ENCODE measurements at regions not wholly inside any gene's neighbourhood (a gene's known extent, or its start where the extent isn't known, plus 50 kb on each side); places are given as distances from the start of the nearest gene placed in this dataset.

DNA sequence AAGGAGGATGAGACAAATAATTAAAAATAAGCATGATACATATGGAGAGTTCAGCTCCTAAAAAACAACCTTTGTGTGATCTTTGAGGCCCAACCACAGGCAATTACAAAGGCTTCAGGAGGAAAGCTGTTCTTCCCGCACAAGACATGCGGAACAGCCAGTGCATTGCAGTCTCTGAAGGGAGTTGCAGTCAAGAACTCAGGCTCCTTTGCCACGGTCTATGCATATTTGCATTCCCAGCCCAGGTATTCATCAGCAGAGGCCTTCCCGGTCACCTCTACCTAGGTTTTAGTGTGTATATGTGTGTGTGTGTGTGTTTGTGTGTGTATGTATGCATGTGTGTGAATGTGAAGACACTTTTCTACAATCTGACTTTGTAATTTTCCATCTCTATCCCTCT, 600.6 kb upstream of the PCDH10 start:
- Histone ChIP-seq H3T11ph (ENCODE audit: low read length) (no peak overlapping the region), H3K23me2 (ENCODE audit: insufficient read length, low read depth, low read length, poor library complexity, severe bottlenecking) (no peaks in the 10 kb centered on the region), H3K27ac (ENCODE audit: insufficient read length, low read depth, low read length) (no peak overlapping the region), H3K14ac (ENCODE audit: insufficient read depth, low read length) (no peak overlapping the region), H2AFZ (ENCODE audit: low read length) (peak overlapping the region; percentile 69), H2BK120ac (ENCODE audit: low read depth, low read length, poor library complexity, severe bottlenecking) (no peak overlapping the region), H4K20me1 (ENCODE audit: control insufficient read depth, insufficient read depth, insufficient read length) (no peaks in the 10 kb centered on the region), H3K23ac (ENCODE audit: insufficient read length, low read depth, low read length) (no peak overlapping the region), H2AK5ac (ENCODE audit: insufficient read length, low read length) (no peak overlapping the region), H3K9ac (ENCODE audit: extremely low read depth, insufficient read length, low read length) (no peak overlapping the region), H3K4me2 (ENCODE audit: insufficient read depth, insufficient read length, low read length) (no peak overlapping the region), H3K27me3 (ENCODE audit: insufficient read depth, low read length) (no peaks in the 10 kb centered on the region), H4K91ac (ENCODE audit: insufficient read length, low read depth, low read length) (no peak overlapping the region), H2BK20ac (ENCODE audit: low read depth, low read length, poor library complexity, severe bottlenecking) (peak overlapping the region; percentile 93), H4K5ac (ENCODE audit: insufficient read length, low read depth, low read length) (no peak overlapping the region), H3K56ac (ENCODE audit: insufficient read length, low read depth, low read length) (no peak overlapping the region), H2BK12ac (ENCODE audit: insufficient read length, low read depth, low read length) (no peak overlapping the region), H3K4me1 (ENCODE audit: insufficient read depth, low read length) (no peaks in the 10 kb centered on the region), H2BK15ac (ENCODE audit: low read depth, low read length) (no peak overlapping the region), H2BK5ac (ENCODE audit: insufficient read length, low read length) (no peak overlapping the region), H3K4ac (ENCODE audit: low read depth, low read length) (no peak overlapping the region), H3K9me3 (ENCODE audit: control insufficient read depth, low read depth, low read length) (no peaks in the 10 kb centered on the region), H3K79me1 (ENCODE audit: insufficient read depth, low read depth, low read length, poor library complexity, severe bottlenecking) (no peaks in the 10 kb centered on the region), H3K79me2 (ENCODE audit: insufficient read depth, low read length) (no peaks in the 10 kb centered on the region), H4K8ac (replicated peaks; ENCODE audit: insufficient read length, low read depth, low read length) (no peak overlapping the region), H3K18ac (ENCODE audit: insufficient read length, low read depth, low read length) (no peak overlapping the region)
- WGBS (ENCODE audit: extremely low coverage, insufficient read length, low lambda C conversion rate), result no CpG with 5 or more reads among the region's 4 CpGs
- Mint-ChIP-seq H3K4me3 (no peak overlapping the region), H3K27ac (peak overlapping the region in 1 of 3 experiments; percentile 3; a peak in 1 of 7 replicates), H3K27me3 (ENCODE audit: low read depth) (no peaks in the 10 kb centered on the region), H3K4me1 (peaks cover 0 to 7% of the 10 kb centered on the region in 2 experiments; a peak in 2 of 4 replicates), H3K36me3 (ENCODE audit: insufficient read depth in 1 of 3, low read depth in 3 of 3) (peaks cover 0 to 6% (median 3%) of the 10 kb centered on the region in 3 experiments; a peak in 5 of 7 replicates), H3K9me3 (peaks cover 0 to 2% of the 10 kb centered on the region in 2 experiments; a peak in 4 of 5 replicates)
- DNase-seq, result no peak
- TF ChIP-seq, protein P1, sequence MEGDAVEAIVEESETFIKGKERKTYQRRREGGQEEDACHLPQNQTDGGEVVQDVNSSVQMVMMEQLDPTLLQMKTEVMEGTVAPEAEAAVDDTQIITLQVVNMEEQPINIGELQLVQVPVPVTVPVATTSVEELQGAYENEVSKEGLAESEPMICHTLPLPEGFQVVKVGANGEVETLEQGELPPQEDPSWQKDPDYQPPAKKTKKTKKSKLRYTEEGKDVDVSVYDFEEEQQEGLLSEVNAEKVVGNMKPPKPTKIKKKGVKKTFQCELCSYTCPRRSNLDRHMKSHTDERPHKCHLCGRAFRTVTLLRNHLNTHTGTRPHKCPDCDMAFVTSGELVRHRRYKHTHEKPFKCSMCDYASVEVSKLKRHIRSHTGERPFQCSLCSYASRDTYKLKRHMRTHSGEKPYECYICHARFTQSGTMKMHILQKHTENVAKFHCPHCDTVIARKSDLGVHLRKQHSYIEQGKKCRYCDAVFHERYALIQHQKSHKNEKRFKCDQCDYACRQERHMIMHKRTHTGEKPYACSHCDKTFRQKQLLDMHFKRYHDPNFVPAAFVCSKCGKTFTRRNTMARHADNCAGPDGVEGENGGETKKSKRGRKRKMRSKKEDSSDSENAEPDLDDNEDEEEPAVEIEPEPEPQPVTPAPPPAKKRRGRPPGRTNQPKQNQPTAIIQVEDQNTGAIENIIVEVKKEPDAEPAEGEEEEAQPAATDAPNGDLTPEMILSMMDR (conservative IDR thresholded peaks at IDR 0.05), result no peak
